ENCODE measurements at regions not wholly inside any gene's neighbourhood (a gene's known extent, or its start where the extent isn't known, plus 50 kb on each side); places are given as distances from the start of the nearest gene placed in this dataset.
"Not testable (repeated sequence)": the region's sequence is repeated elsewhere in the genome, so short reads cannot be mapped to it uniquely, and the experiment has no call there.

- not testable (repeated sequence) for DNase-seq; H3K27me3 ChIP-seq (ENCODE audit: control insufficient read depth, insufficient read depth, low read length); H3K4me1 ChIP-seq (ENCODE audit: control insufficient read depth, insufficient read depth, low read length); H3K27ac ChIP-seq (ENCODE audit: low read length); H3K4me3 ChIP-seq (ENCODE audit: low read length); H3K36me3 ChIP-seq (ENCODE audit: control insufficient read depth, insufficient read depth, low read length); H3K9me3 ChIP-seq (ENCODE audit: control insufficient read depth, low read depth, low read length)
- WGBS (ENCODE audit: insufficient coverage, low lambda C conversion rate) = 63% methylated on average over 1 of the region's 1 CpG
These were observed 740.7 kb upstream of the FAT3 start for GRCh38 chr11:91483956-91484355.

GRCh38 chr11:91481875-91482274, 742.7 kb upstream of the FAT3 start:
- not testable (repeated sequence) for H3K9me3 ChIP-seq (ENCODE audit: control insufficient read depth, low read depth, low read length); H3K27me3 ChIP-seq (ENCODE audit: control insufficient read depth, insufficient read depth, low read length); H3K4me1 ChIP-seq (ENCODE audit: control insufficient read depth, insufficient read depth, low read length); H3K27ac ChIP-seq (ENCODE audit: low read length); DNase-seq; H3K4me3 ChIP-seq (ENCODE audit: low read length); H3K36me3 ChIP-seq (ENCODE audit: control insufficient read depth, insufficient read depth, low read length)
- no CpG with 5 or more reads among the region's 2 CpGs for WGBS (ENCODE audit: insufficient coverage, low lambda C conversion rate)

GRCh38 chr11:91470656-91471055, 754.0 kb upstream of the FAT3 start:
- Histone ChIP-seq H3K36me3 (ENCODE audit: control insufficient read depth, insufficient read depth, low read length) (no peaks in the 10 kb centered on the region), H3K27ac (ENCODE audit: low read length) (no peak overlapping the region), H3K4me3 (ENCODE audit: low read length) (no peak overlapping the region), H3K9me3 (ENCODE audit: control insufficient read depth, low read depth, low read length) (no peaks in the 10 kb centered on the region), H3K4me1 (ENCODE audit: control insufficient read depth, insufficient read depth, low read length) (no peaks in the 10 kb centered on the region), H3K27me3 (ENCODE audit: control insufficient read depth, insufficient read depth, low read length) (no peaks in the 10 kb centered on the region)
- no CpG with 5 or more reads among the region's 3 CpGs for WGBS (ENCODE audit: insufficient coverage, low lambda C conversion rate)
- no peak for DNase-seq

DNA sequence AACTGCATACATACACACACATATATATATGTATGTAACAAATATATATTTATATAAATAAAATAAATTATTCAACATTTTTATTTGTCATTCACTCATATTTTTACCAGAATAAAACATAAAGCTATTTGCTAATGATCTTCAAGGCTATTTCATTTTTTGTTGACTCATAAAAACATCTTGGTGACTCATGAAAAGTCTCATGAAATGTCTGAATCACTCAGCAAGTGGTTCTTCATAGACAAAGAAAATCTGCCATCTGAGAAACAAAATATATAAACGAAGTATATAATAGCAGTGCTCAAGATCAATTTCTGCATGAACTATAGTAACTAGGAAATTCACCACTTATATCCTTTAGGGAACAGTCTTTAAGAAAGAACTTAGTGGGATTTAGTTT, 764.8 kb upstream of the FAT3 start:
- DNase-seq = no peak
- WGBS (ENCODE audit: insufficient coverage, low lambda C conversion rate) = no CpG with 5 or more reads among the region's 1 CpG
- Histone ChIP-seq H3K27me3 (ENCODE audit: control insufficient read depth, insufficient read depth, low read length) (no peaks in the 10 kb centered on the region), H3K27ac (ENCODE audit: low read length) (no peak overlapping the region), H3K4me3 (ENCODE audit: low read length) (no peak overlapping the region), H3K4me1 (ENCODE audit: control insufficient read depth, insufficient read depth, low read length) (no peaks in the 10 kb centered on the region), H3K9me3 (ENCODE audit: control insufficient read depth, low read depth, low read length) (no peaks in the 10 kb centered on the region), H3K36me3 (ENCODE audit: control insufficient read depth, insufficient read depth, low read length) (no peaks in the 10 kb centered on the region)

GRCh38 chr11:91446267-91446666, 778.4 kb upstream of the FAT3 start:
- Histone ChIP-seq H3K36me3 (ENCODE audit: control insufficient read depth, insufficient read depth, low read length) (no peaks in the 10 kb centered on the region), H3K9me3 (ENCODE audit: control insufficient read depth, low read depth, low read length) (no peaks in the 10 kb centered on the region), H3K4me3 (ENCODE audit: low read length) (no peak overlapping the region), H3K27ac (ENCODE audit: low read length) (no peak overlapping the region), H3K27me3 (ENCODE audit: control insufficient read depth, insufficient read depth, low read length) (no peaks in the 10 kb centered on the region), H3K4me1 (ENCODE audit: control insufficient read depth, insufficient read depth, low read length) (no peaks in the 10 kb centered on the region)
- WGBS (ENCODE audit: insufficient coverage, low lambda C conversion rate) = no CpG with 5 or more reads among the region's 4 CpGs
- DNase-seq = no peak

DNA sequence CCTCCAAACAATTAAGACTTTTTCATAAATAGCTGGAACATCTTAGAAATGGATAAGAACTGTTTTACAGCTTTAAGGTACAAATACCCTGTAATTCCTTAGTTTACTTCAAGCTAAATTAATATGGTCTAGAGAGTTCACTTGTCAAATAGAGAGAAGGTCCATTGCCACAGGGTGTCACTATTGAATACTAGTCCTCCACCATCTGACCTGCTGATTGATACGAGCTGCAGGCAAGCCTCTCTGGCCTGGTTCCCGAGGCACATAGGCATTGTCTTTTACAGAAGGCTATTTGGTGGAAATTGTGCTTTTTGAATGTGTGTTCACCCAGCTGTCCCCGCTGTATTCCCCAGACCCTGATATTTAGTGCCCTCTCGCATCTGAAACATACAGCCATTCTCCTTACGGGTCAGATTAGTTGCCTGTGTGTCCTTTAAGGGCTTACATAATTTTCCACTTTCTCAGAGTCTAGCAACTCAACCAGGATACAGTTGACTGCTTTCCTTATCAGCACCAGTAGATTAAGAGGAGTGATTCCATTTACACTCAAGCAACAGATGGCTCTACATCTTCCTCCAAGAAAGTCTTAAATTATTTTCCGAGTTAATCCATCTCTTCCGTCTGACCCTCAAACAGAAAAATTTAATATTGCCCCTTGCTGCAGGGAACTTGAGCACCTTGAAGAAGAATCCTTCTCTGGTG, 788.8 kb upstream of the FAT3 start:
- Histone ChIP-seq H3K9me3 (ENCODE audit: control insufficient read depth, low read depth, low read length) (no peaks in the 10 kb centered on the region), H3K27me3 (ENCODE audit: control insufficient read depth, insufficient read depth, low read length) (no peaks in the 10 kb centered on the region), H3K4me3 (ENCODE audit: low read length) (no peak overlapping the region), H3K4me1 (ENCODE audit: control insufficient read depth, insufficient read depth, low read length) (no peaks in the 10 kb centered on the region), H3K36me3 (ENCODE audit: control insufficient read depth, insufficient read depth, low read length) (no peaks in the 10 kb centered on the region), H3K27ac (ENCODE audit: low read length) (no peak overlapping the region)
- WGBS (ENCODE audit: insufficient coverage, low lambda C conversion rate) = 50% methylated on average over 1 of the region's 7 CpGs
- DNase-seq = no peak

- no peaks in the 10 kb centered on the region for H3K9me3 ChIP-seq (ENCODE audit: control insufficient read depth, low read depth, low read length)
- H3K27me3 ChIP-seq (ENCODE audit: control insufficient read depth, insufficient read depth, low read length) = no peaks in the 10 kb centered on the region
- DNase-seq = no peak
- no peak overlapping the region for H3K4me3 ChIP-seq (ENCODE audit: low read length)
- H3K4me1 ChIP-seq (ENCODE audit: control insufficient read depth, insufficient read depth, low read length) = no peaks in the 10 kb centered on the region
- no peaks in the 10 kb centered on the region for H3K36me3 ChIP-seq (ENCODE audit: control insufficient read depth, insufficient read depth, low read length)
- H3K27ac ChIP-seq (ENCODE audit: low read length) = no peak overlapping the region
- WGBS (ENCODE audit: insufficient coverage, low lambda C conversion rate) = 100% methylated on average over 1 of the region's 8 CpGs
These were observed 791.2 kb upstream of the FAT3 start for GRCh38 chr11:91433284-91434010.

GRCh38 chr11:91421641-91422040, 803.0 kb upstream of the FAT3 start:
- WGBS (ENCODE audit: insufficient coverage, low lambda C conversion rate) = no CpG with 5 or more reads among the region's 3 CpGs
- no peak overlapping the region for H3K27ac ChIP-seq (ENCODE audit: low read length)
- H3K4me3 ChIP-seq (ENCODE audit: low read length) = no peak overlapping the region
- no peaks in the 10 kb centered on the region for H3K9me3 ChIP-seq (ENCODE audit: control insufficient read depth, low read depth, low read length)
- no peaks in the 10 kb centered on the region for H3K4me1 ChIP-seq (ENCODE audit: control insufficient read depth, insufficient read depth, low read length)
- no peaks in the 10 kb centered on the region for H3K36me3 ChIP-seq (ENCODE audit: control insufficient read depth, insufficient read depth, low read length)
- H3K27me3 ChIP-seq (ENCODE audit: control insufficient read depth, insufficient read depth, low read length) = no peaks in the 10 kb centered on the region
- DNase-seq = no peak

DNA sequence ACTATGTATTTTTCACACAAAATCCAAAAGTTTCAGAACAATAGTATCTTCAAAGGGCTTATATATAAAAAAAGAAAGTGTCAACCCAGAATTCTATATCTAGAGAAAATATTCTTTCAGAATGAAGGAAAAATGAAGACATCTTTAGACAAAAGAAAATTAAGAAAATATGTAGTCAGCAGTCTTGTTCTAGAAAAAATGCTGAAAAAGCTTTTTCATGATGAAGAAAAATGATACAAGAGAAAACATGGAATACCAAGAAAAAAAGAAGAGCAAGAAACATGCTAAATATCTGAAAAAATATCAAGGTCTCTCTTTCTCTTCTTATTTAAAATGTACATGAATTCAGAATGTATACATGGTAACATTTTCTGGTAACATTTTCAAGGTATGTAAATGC, 816.8 kb upstream of the FAT3 start:
- Histone ChIP-seq H3K36me3 (ENCODE audit: control insufficient read depth, insufficient read depth, low read length) (no peaks in the 10 kb centered on the region), H3K27me3 (ENCODE audit: control insufficient read depth, insufficient read depth, low read length) (no peaks in the 10 kb centered on the region), H3K4me1 (ENCODE audit: control insufficient read depth, insufficient read depth, low read length) (no peaks in the 10 kb centered on the region), H3K4me3 (ENCODE audit: low read length) (no peak overlapping the region), H3K27ac (ENCODE audit: low read length) (no peak overlapping the region), H3K9me3 (ENCODE audit: control insufficient read depth, low read depth, low read length) (no peaks in the 10 kb centered on the region)
- no peak for DNase-seq

- H3K4me1 ChIP-seq (ENCODE audit: control insufficient read depth, insufficient read depth, low read length) = no peaks in the 10 kb centered on the region
- H3K9me3 ChIP-seq (ENCODE audit: control insufficient read depth, low read depth, low read length) = no peaks in the 10 kb centered on the region
- H3K27ac ChIP-seq (ENCODE audit: low read length) = no peak overlapping the region
- H3K4me3 ChIP-seq (ENCODE audit: low read length) = no peak overlapping the region
- no peaks in the 10 kb centered on the region for H3K27me3 ChIP-seq (ENCODE audit: control insufficient read depth, insufficient read depth, low read length)
- no peaks in the 10 kb centered on the region for H3K36me3 ChIP-seq (ENCODE audit: control insufficient read depth, insufficient read depth, low read length)
- no CpG with 5 or more reads among the region's 2 CpGs for WGBS (ENCODE audit: insufficient coverage, low lambda C conversion rate)
- DNase-seq = no peak
These were observed 818.6 kb upstream of the FAT3 start for GRCh38 chr11:91406009-91406408.

DNA sequence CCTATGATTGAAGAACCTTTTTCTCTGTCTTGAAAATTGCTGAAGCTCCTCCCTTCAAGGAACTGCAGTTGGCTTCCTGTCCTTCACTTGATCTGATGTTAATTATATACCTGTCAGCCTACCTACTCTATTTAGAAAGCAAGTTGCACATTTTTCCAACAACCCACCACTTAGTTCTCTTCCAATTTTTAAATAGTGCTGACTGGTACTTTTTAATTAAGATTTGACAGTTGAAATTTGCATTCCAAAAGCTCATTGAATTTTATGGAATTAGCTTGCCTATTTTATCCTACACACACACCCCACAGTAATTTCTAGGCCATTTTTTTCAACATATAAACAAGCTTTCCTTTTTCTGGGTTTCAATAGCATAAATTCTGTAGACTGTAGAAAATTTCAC, 820.3 kb upstream of the FAT3 start:
- no peak for DNase-seq
- Histone ChIP-seq H3K27me3 (ENCODE audit: control insufficient read depth, insufficient read depth, low read length) (no peaks in the 10 kb centered on the region), H3K4me1 (ENCODE audit: control insufficient read depth, insufficient read depth, low read length) (no peaks in the 10 kb centered on the region), H3K36me3 (ENCODE audit: control insufficient read depth, insufficient read depth, low read length) (no peaks in the 10 kb centered on the region), H3K4me3 (ENCODE audit: low read length) (no peak overlapping the region), H3K27ac (ENCODE audit: low read length) (no peak overlapping the region), H3K9me3 (ENCODE audit: control insufficient read depth, low read depth, low read length) (no peaks in the 10 kb centered on the region)
